ENCODE measurements at regions not wholly inside any gene's neighbourhood (a gene's known extent, or its start where the extent isn't known, plus 50 kb on each side); places are given as distances from the start of the nearest gene placed in this dataset.
"Not testable (repeated sequence)": the region's sequence is repeated elsewhere in the genome, so short reads cannot be mapped to it uniquely, and the experiment has no call there.

- DNase-seq (ENCODE audit: low read depth in 2 of 2) = no peak
Measured at GRCh38 chr22:19661156-19661555, 53.1 kb upstream of the SEPTIN5 start.

GRCh38 chr22:19662049-19662684 lies 52.1 kb upstream of the SEPTIN5 start:
- DNase-seq (ENCODE audit: low read depth in 2 of 2) = not testable (repeated sequence)

- no peak for DNase-seq (ENCODE audit: low read depth in 2 of 2)
Measured at GRCh38 chr22:19663286-19663815, 51.0 kb upstream of the SEPTIN5 start.

GRCh38 chr22:19663821-19664355 lies 50.4 kb upstream of the SEPTIN5 start:
- no peak for DNase-seq (ENCODE audit: low read depth in 2 of 2)

- DNase-seq (ENCODE audit: low read depth in 2 of 2) = no peak
Measured at GRCh38 chr22:19664406-19664805, 49.9 kb upstream of the SEPTIN5 start.

Data from stimulated activated CD4-positive, alpha-beta T cell treated with anti-CD3 and anti-CD28 coated beads, Interleukin-12 subunit alpha, Interleukin-12 subunit beta, amount 100 ng/mL, for 24 hours (primary cell).